ENCODE measurements at regions not wholly inside any gene's neighbourhood (a gene's known extent, or its start where the extent isn't known, plus 50 kb on each side); places are given as distances from the start of the nearest gene placed in this dataset.

DNA sequence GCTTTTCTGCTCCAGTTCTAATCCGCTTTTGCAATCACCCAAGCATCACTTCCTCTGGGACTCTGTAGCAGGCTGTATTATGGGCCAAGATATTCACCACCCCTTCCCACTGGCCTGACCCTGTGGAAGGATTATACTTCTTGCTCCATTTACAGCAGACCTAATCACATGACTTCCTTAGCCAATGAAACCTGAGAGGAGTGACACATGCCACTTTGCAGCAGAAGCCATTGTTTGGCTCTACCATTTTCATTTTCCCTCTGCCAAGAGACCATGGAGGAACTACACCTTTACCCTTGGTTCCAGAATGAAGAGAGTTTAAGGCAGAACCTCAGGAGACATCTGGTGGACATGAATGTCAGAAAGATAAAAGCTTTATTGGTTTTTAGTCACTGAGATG is 134.9 kb upstream of the HSD17B12 start:
- DNase-seq (ENCODE audit: low read depth, low spot score), result no peak

DNA sequence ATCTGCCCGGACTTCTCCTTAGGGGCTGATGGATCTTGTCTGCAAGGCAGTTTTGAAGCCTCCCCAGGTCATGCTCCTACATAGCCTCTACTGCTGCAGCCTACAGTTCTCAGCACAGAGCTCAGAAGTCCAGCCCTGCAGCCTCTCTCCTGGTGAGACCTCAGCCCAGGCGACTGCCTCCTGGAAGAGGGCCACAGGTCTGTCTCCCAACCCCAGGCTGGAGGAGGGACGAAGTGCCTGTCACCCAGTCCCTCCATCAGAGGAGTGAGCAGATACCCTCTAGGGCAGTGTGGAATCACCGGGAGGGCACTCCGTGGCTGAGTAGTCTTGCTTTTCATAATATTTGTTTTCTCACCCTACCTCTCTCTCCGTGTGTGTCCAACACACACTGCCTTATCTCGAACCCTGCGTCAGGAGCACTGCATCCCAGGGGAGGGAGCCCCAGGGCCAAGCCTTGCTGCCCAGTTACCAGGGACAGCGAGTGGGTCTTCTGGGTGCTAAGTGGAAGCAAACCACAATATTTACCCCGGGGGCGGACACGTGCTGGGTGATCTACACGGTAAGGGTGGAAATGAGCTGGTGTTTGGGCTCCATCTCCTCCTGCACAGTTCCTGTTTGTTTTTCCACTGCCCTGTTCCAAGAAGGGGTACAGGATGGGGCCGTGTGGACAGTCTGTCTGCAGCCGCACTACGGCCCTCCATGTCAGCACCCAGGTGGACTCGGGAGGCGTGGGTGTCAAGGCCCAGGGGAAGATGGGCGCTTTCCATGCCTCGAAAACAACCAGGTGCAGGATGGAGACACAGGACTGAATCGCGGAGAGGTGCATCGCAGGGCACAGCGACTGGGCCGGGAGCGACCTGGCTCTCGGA is 133.7 kb upstream of the HSD17B12 start:
- DNase-seq (ENCODE audit: low read depth, low spot score), result no peak

DNA sequence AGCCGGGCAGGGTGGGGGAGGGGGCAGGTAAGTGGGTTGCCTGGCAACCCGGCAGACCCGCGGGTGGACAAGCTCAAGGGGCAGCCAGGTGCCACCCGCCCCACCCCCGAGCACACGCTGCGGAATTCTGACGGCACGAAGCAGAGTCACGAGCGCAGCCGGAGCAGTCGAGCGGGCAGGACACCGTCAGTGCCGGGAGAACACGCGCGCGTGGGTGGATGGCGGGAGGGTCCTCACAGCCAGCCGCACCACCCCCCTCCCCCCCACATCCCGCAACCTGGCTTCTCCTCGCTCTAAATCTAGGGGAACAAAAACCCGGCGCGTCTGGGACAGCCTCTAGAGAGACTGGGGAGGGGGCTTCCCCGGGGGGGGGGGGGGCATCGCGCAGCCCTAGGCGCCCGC is 133.1 kb upstream of the HSD17B12 start:
- DNase-seq (ENCODE audit: low read depth, low spot score), result no peak

DNA sequence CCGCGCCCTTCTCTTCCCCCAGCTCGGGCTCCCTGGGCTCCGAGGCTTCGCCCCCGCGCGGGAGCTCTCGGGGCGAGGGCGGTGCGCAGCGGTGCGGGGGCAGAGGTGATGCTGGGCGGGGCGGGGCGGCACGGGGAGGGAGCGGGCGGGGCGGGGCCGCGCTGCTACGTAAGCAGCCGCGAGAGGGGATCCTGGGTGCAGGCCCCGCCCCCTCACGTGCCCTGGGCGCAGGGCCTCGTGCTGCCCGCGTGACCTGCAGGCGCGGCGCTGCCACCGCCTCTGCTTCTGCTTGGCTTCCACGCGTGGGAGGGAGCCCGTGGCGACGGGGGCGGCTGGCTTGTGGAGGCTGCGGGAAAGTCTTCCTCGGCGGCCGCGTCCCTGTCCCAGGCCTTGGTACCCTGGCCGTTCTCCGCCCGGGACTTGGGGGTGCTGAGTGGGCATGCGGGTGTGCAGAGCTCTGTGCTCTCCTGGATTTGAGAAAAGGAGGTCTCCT is 132.6 kb upstream of the HSD17B12 start:
- DNase-seq (ENCODE audit: low read depth, low spot score), result no peak

DNA sequence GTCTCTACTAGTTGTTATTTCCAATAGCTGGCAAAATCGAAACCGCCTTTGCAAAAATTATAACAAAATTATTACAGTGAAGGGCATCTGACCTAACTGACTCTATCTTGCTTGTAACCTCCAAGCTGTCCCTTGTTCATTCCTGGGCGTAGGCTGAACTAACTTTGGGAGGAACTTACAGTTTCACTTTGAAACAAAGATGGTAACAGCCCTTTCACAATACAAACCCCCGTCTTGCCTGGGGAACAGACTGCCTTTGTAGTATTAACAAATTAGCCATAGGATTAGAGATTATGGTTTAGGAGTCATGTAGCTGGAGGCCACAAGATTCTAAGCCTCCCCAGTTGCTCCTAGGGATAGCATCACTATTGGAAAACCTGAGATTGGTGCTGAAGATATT is 131.6 kb upstream of the HSD17B12 start:
- no peak for DNase-seq (ENCODE audit: low read depth, low spot score)

DNA sequence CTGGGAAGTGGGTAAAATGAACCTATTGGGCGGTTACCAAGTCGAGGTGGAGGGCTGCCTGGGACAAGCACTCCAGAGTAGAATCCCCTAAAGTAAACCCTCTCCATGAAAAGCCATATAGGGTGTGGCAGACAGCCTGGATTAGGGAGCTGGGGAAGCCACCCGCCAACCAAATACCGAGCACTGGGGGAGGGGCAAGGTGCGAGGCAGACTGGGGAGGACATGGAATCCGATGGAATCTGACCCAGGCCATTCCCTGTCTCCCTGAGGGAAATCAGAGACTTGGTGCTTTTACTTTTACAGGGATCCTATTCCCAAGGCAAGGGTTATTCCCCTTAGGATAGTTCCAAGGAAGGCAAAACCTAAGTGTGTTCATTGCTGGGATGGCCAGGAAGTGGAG is 130.9 kb upstream of the HSD17B12 start:
- no peak for DNase-seq (ENCODE audit: low read depth, low spot score)

DNA sequence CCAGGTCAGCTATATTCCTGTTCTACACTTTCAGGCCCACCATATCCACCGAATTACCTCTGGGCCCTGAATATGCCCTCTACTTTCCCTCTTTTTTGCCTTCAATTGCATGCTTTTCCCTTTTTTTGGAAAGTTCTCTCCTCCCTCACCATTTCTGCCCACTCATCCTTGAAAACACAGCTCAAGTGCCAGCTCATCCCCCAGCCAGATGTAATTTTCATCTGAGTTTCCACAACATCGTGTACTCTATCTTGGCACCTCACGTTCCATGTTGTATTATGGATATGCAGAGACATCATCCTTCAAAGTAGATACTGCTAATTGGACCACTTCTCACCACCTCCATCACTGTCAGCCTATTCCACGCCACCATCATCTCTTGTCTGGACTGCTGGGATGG is 129.8 kb upstream of the HSD17B12 start:
- no peak for DNase-seq (ENCODE audit: low read depth, low spot score)

DNA sequence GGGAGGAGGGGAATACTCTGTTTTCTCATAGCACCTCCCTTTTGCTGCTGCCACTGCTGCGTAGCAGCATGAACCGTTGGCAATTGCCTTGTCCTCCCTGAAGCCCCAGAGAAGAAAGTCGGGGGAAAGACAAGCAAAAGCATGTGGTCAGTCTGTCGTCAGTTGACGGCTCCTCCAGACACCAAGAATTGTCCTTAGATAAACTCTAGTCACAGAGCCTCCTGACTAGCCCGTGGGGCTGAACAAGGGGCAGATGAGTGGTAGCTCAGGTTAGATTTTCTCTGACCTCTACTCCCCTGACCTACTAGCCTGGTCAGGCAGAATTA is 126.4 kb upstream of the HSD17B12 start:
- no peak for DNase-seq (ENCODE audit: low read depth, low spot score)

DNA sequence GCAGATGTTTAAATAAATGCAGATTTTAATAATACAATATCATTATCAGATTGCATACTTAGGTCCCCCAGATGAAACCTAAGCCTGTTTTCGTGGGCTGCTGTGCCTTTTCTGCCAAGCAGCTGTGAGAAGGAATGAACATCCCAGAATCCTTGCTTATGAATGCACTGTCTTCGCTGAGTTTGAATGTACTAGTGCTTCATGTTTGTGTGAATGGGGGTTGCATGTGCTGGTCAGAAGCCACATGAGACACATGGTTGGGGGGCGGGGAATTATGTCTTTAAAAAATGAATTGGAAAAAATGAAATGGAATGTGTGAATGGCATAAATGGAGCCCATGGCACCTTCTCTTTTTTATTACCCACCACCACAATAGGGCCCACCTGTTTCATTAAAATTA is 125.4 kb upstream of the HSD17B12 start:
- DNase-seq (ENCODE audit: low read depth, low spot score), result no peak

DNA sequence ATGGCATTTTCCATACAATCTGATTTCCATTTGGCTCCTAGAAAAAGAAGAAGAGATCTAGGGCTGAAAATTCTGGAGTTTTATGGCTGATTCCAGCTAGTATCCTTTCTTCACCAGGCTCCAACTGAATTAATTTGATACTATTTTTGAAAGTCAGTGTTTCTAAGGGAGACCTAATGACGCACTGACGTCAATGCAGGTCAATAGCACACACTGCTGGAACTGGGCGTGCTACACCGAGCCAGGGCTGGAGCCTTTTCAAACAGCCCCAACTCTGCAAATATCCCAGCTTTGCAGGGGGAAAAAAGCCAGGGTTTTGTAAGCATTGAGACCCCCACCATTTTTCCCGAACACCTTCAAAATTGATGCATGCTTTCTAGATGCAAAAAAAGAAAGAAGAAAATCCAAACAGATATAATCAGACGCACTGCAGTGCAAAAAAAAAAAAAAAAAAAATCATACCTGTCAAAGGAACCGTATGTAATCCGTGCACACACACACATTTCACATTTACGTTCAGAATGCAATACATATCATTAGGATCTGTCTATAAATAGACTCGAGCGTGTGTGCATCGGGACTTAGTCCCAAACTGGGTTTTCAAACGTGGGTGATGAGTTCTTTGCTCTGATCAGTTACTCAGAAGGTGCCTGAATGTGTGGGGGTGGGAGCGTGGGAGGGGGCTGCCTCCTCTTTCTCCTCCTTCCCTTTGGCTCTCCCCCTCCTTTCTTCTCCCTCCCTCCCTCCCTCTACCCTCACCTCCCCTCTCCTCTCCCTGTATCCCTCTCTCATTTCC is 124.5 kb upstream of the HSD17B12 start:
- no peak for DNase-seq (ENCODE audit: low read depth, low spot score)

DNA sequence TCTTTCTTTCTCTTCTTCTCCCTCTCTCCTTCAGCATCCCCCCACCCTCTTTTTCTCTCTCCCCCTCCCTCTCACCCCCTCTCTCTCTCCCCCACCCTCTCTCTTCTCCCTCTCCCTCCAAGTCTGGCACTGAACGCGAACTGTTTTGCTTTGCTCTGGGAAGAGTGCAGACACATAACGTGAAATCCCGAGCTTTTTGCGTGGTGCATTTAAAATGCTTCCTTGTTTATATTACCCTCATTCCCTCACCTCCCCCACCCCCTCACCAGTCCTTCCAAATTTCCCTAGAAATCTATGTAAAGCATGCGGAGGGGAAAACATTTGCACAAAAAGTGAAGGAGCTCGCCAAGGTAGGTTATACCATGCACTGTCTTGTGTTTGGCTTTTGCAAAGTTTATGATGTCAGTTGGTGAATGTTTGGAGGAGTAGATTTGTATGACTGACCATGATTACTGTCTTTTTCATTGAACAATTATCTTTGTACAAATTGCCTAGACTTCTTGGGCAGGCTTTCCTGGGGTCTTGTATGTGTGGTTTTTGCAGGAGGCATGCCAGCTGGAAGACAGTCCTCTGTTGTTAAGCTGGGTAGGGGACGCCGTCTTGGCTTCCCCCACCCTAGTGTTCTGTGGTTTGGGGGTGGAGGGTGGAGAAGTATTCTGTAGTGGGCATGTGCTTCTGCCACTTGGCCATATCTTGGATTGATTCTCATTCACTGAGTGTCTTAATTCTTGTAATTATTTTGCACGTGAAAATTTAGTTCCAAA is 123.7 kb upstream of the HSD17B12 start:
- no peak for DNase-seq (ENCODE audit: low read depth, low spot score)

DNA sequence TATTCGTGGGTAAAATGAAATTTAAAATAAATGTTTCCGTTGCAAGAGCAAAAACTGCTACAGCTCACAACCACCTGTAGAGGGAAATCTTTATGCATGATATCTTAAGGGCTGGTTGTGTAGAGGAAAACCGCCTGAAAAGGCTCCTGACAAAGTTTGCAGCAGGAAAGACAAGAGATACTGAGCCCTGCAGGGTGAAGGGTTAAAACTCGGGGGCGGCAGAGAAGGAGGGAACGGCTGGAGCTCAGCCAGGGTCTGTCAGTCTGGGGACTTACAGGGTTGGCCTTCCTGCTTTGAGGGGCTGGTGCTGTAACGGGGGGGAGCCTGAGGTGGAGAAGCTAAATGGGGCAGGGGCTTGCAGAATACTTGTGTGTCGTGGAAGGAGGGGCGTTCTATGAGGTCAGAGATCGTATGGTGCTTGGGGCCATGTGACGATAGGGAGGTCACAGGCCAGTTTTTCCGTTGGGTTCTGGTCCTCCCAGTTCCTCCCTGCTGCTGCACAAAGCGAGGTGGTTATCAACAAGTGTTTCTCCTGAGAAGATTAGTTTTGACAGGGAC is 122.9 kb upstream of the HSD17B12 start:
- DNase-seq (ENCODE audit: low read depth, low spot score), result peak; percentile 36

DNA sequence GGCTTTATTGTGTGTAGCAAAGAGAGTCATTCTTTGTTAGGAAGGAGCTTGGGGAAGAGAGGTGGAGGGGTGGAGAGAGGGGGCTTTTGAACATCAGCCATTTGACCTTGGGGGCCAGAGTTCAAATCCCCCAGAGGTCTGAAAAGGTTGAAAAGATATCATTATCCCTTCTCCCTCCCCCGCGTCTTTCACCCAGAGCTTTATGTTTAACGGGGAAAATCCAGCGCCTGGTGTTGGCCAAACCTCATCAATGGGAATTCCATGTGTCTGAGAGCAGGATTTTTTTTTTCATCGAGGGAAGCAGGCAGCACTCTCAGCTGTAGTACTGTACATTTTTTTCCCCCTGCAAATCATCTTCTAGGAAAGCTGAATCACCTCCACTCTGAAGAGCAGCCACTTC is 122.4 kb upstream of the HSD17B12 start:
- no peak for DNase-seq (ENCODE audit: low read depth, low spot score)

DNA sequence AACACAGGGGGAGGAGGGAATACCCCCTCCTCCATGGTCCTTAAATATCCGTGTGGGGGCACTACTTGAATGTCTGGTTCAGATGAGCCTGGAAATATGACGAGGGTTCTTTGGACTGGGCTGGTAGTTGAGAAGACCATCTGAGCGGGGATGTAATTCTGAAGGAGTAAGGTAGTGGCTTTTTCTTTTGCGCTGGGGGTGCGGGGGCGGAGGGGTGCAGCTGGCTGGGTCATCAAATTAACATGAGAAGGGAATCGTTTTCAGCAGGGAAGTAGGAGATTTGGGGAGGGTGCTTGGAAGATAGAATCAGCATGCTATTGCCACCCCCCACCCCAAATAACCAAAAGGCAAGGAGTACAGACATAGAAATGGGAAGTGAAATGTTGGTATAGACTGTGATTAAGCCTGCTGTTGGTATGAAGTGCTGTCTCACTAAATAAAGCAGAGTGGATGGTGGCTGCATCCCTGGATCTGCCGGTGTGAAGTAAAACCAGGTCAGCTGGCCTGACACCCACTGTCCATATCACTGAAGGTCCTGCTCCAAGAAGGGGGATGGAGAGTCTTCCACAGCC is 121.9 kb upstream of the HSD17B12 start:
- no peak for DNase-seq (ENCODE audit: low read depth, low spot score)

DNA sequence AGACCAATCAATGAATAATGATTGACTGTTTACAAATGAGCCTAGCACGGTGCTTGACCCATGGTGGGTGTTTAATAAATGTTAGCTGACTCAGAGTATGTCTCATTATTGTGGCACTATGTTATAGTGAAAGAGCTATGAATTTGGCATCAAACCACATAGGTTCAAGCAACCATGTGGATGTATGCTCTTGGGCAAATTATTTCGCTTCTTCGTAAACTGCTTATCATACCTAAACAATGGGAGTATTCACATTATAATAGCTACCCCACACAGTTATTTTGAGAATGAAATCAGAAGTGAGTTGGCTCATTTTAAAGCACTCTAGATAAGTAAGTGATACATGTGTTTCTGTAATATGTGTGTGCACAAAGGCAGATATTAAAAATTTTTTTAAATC is 118.7 kb upstream of the HSD17B12 start:
- no peak for DNase-seq (ENCODE audit: low read depth, low spot score)

DNA sequence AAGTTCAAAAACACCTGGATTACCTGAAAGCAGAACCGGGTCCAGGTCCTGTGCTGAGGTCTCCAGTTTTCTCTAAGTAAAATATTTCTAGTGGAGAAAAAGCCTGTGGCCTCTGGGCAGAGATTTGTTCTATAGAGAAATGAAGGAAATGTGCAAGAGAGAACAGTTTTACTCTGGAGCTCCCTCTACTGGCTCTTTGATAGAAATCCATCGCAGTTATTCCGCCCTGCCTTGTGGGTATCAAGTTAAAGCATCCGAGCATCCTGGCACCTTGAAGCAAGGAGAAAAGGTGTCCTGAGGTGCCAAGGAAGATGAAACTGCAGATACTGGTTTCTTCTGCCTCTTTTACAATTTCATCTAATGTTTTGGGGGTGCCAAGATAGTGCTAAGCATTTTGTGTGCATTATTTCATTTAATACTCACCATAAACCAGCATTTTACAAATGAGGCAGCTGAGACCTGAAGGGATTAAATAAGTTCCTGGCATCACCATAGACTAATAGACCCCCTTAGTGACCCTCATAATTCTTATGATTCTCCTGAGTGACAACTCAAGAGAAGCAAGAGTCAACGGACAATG is 113.1 kb upstream of the HSD17B12 start:
- peak; percentile 38 for DNase-seq (ENCODE audit: low read depth, low spot score)

DNA sequence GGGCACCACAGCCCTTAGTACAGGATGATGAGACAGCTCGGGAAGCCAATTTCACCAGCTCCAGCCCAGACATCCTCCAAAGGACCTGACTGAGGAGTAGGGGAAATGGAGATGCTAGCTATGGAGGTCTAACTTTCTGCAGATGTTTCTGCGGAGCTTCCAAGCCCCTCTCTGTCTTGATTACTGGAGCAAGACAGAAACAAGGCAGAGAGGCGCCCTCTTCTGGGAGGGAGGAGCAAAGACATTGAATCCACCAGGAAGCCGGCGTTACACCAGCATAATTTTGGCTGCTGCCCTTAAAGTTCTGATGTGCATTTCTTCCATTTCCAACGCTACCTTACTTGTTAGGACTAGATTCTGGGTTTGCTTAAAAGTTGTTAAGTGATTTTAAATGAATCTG is 107.3 kb upstream of the HSD17B12 start:
- peak; percentile 67 for DNase-seq (ENCODE audit: low read depth, low spot score)

DNA sequence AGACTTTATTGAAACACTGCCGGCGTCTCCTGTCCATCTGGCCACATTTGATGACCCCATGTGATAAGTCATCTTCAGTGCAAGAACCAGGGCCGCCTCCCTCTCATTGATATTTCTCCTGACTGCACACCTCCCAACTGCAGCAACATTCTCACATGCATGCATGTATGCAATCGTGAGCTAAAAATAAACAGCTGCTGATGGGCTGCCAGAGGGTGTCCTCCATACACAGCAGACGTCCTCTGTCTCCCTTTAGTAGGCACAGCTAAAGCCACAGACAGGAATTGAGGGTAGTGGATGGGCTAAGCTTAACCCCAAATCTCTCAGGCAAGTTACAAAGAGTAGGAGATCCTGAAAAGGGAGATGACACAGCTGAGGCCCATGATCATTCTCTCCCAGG is 106.7 kb upstream of the HSD17B12 start:
- no peak for DNase-seq (ENCODE audit: low read depth, low spot score)

DNA sequence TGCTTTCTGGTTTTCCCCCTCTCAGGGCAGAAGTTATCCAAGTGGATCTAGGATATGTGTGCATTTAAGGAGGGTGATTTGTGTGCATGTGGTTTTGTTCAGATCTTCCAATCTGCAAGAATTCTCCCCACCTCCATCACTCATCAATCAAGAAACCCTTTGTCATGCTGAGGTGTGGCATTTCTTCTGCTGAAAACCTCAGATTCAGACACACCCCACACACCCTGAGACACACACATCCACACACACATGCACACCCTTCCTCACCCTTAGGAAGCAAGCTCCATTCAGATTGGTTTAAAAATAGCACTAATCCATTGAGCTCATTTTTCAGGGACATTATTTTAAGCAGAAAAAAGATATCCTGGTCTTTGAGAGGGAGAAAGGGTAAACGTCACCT is 106.1 kb upstream of the HSD17B12 start:
- no peak for DNase-seq (ENCODE audit: low read depth, low spot score)

DNA sequence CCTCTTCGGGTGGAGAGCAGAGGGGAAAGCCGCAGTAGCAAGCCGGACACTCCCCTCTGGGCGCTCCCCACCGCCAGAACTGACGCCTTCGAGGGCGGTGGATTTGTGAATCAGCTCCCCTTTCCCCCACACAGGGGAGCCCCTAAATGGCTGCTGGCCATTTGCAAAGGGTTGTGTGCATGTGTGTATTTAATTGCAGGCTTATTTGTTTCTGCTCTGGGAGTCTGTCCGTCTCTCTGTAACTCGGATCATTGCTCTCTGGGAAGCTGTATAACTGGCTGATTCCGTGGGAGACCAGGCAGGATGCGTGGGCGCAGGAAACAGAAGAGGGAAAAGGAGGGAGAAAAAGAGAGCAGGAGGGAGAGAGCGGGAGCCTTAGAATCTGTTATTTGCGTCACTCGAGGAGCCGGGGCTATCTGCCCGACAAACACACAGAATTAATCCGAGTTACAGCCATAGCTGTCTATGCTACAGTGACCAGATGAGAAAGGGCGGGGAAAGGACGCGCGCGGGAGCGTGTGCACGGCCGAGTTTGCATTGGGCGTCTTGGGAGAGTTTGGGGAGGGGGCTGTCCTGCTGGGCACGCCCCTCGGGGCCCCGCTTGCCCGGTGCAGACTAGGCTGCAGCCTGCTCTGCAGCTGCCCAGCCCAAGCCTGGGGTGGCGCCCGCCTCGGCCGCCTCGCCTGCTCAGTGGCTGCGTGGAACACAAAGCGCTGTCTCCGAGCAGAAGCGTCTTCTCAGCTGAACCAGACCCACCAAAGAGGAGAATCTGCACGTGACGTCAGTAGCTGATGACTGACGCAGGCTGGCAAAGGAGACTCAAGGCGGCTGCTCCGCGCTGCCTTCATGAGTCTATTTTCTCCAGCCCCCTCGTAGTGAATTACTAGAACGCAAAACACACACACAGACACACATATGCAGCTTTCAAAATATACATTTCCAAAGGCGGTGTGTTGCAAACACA is 105.3 kb upstream of the HSD17B12 start:
- peak; percentile 74 for DNase-seq (ENCODE audit: low read depth, low spot score)

Data from ELF-1 (cell line).